Cardiac fibroblast (primary cell): ENCODE measurements at regions not wholly inside any gene's neighbourhood (a gene's known extent, or its start where the extent isn't known, plus 50 kb on each side); places are given as distances from the start of the nearest gene placed in this dataset.

ENCODE experiments used
- DNase-seq, 2 donors: peaks; one replicate each; pipeline versions ENCODE4 v3.0.0 to v3.0.0-alpha.2; 2010; ENCODE audit warnings: low read depth in 2 of 2
- H3K4me3 ChIP-seq, 2 donors: replicated peaks in 1 of 2; 1 replicate in 1 of 2; 2 replicates in 1 of 2; pipeline ENCODE4 v1.5.1; 2011; ENCODE audit warnings: low read depth in 2 of 2, low read length in 2 of 2, mild to moderate bottlenecking in 2 of 2, moderate library complexity in 1 of 2
- CTCF ChIP-seq: IDR thresholded peaks from one replicate; pipeline ENCODE4 v1.5.1; 2011; ENCODE audit warnings: low read depth, mild to moderate bottlenecking, low read length, inconsistent platforms

- TF ChIP-seq CTCF, result no peak
- peak in 1 of 2 donors; percentile 6 for DNase-seq
- H3K4me3 ChIP-seq, result no peak overlapping the region
Measured at GRCh38 chrX:20913760-20914159, 460.5 kb upstream of the CNKSR2 start.

GRCh38 chrX:20906571-20906970, 467.6 kb upstream of the CNKSR2 start:
- TF ChIP-seq CTCF, result no peak
- no peak overlapping the region for H3K4me3 ChIP-seq
- peak in 1 of 2 donors; percentile 72 for DNase-seq

- TF ChIP-seq CTCF, result no peak
- DNase-seq, result no peak
- H3K4me3 ChIP-seq, result no peak overlapping the region
Measured at GRCh38 chrX:20884565-20884964, 489.7 kb upstream of the CNKSR2 start.

GRCh38 chrX:20863649-20864048, 510.6 kb upstream of the CNKSR2 start:
- no peak for TF ChIP-seq CTCF
- DNase-seq, result no peak
- H3K4me3 ChIP-seq, result no peak overlapping the region

GRCh38 chrX:20861113-20861512, 513.1 kb upstream of the CNKSR2 start:
- no peak overlapping the region for H3K4me3 ChIP-seq
- no peak for DNase-seq
- TF ChIP-seq CTCF, result no peak

- no peak overlapping the region for H3K4me3 ChIP-seq
- peak; percentile 31 to 82 for DNase-seq
- no peak for TF ChIP-seq CTCF
Measured at GRCh38 chrX:20857746-20858145, 516.5 kb upstream of the CNKSR2 start.

GRCh38 chrX:20838477-20838876, 535.7 kb upstream of the CNKSR2 start:
- DNase-seq, result no peak
- no peak for TF ChIP-seq CTCF
- H3K4me3 ChIP-seq, result no peak overlapping the region
